ENCODE measurements at regions not wholly inside any gene's neighbourhood (a gene's known extent, or its start where the extent isn't known, plus 50 kb on each side); places are given as distances from the start of the nearest gene placed in this dataset.

DNA sequence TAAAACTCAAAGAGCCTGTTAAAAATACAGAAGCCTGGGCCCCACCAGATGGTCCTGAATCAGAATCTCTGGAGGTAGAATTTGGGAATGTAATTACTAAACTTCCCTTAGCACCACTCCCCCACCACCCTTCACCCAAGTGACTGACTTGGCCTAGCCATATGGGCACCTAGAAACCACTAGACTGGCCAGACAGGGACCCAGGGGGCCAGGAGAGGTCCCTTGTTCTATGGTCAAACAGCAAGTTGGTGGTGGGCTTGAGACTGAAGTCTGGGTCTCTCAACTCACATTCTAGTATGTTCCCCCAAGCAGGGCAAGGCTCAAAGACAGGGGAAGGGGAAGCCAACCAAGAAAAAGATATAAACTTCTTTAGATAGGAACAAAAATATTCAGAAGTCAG is 301.5 kb upstream of the TLE3 start:
- no peak overlapping the region for H4K5ac ChIP-seq (ENCODE audit: low read depth, low read length)
- H3K27me3 ChIP-seq (ENCODE audit: control insufficient read depth, insufficient read depth, low read length): peaks cover 73% of the 10 kb centered on the region
- no peak overlapping the region for H3K14ac ChIP-seq (replicated peaks; ENCODE audit: low read depth, low read length)
- no peak overlapping the region for H2AK5ac ChIP-seq (ENCODE audit: low read depth, low read length)
- no peak overlapping the region for H2AK9ac ChIP-seq (replicated peaks; ENCODE audit: low read depth, low read length, poor library complexity)
- H3K36me3 ChIP-seq (ENCODE audit: control insufficient read depth, insufficient read depth, low read length): no peaks in the 10 kb centered on the region
- no peak overlapping the region for H2BK120ac ChIP-seq (ENCODE audit: low read depth, low read length)
- ChIA-PET POLR2A (ENCODE audit: unreplicated experiment) (no interaction called here), CTCF (no interaction called here)
- H2BK5ac ChIP-seq (ENCODE audit: low read depth, low read length, poor library complexity, severe bottlenecking): no peak overlapping the region
- in situ Hi-C loops (cut with MboI; ENCODE audit: low sequenced_read_pairs) (no loop called here), dilution Hi-C loops (cut with HindIII; ENCODE audit: low sequenced_read_pairs, unreplicated experiment) (no loop called here), intact Hi-C loops (cut with micrococcal nuclease) (no loop called here)
- no peaks in the 10 kb centered on the region for H3K9me1 ChIP-seq (ENCODE audit: insufficient read depth, low read length)
- no peaks in the 10 kb centered on the region for H4K20me1 ChIP-seq (ENCODE audit: insufficient read depth, low read length)
- DNase-seq: no peak
- no TSS peak for BruUV-seq (replicated peaks)
- no peak overlapping the region for H2AFZ ChIP-seq (replicated peaks; ENCODE audit: low read length, poor library complexity)
- TF ChIP-seq RCOR1 (IDR thresholded peaks at IDR 0.05; ENCODE audit: insufficient replicate concordance, low read length) (no peak), MAZ (IDR thresholded peaks at IDR 0.05; ENCODE audit: borderline replicate concordance, low read depth, low read length) (no peak), CEBPB (IDR thresholded peaks at IDR 0.05; ENCODE audit: low read depth, low read length) (no peak), ELK1 (IDR thresholded peaks at IDR 0.05; ENCODE audit: borderline replicate concordance, low read depth, low read length) (no peak), MXI1 (IDR thresholded peaks at IDR 0.05; ENCODE audit: borderline replicate concordance, low read depth, low read length) (no peak), RAD21 (IDR thresholded peaks at IDR 0.05; ENCODE audit: low read length) (no peak)
- H2BK20ac ChIP-seq (ENCODE audit: low read depth, low read length): no peak overlapping the region
- H3K9me3 ChIP-seq (ENCODE audit: control insufficient read depth, insufficient read depth, low read length): no peaks in the 10 kb centered on the region
- no peak overlapping the region for H3K56ac ChIP-seq (ENCODE audit: extremely low read depth, insufficient read depth, low read length)
- no peak overlapping the region for H4K8ac ChIP-seq (ENCODE audit: low read depth in 2 of 2, low read length in 2 of 2)
- H3K23ac ChIP-seq (ENCODE audit: low read depth, low read length): no peak overlapping the region
- no peak overlapping the region for H3K9ac ChIP-seq (ENCODE audit: low read depth, low read length)
- H2BK15ac ChIP-seq (ENCODE audit: low read depth, low read length): no peak overlapping the region
- no peak overlapping the region for H3K4me2 ChIP-seq (ENCODE audit: low read depth, low read length)
- H3K18ac ChIP-seq (ENCODE audit: low read depth, low read length): no peak overlapping the region
- no peak overlapping the region for H3K4me3 ChIP-seq (ENCODE audit: insufficient read depth, low read depth, low read length)
- H3K79me1 ChIP-seq (ENCODE audit: low read depth in 1 of 2, low read length in 2 of 2): no peaks in the 10 kb centered on the region
- H3K27ac ChIP-seq (ENCODE audit: insufficient read depth, low read length): no peak overlapping the region
- ATAC-seq (ENCODE audit: low read depth): no peak
- no peak overlapping the region for H3K4ac ChIP-seq (ENCODE audit: low read depth, low read length)
- no peak overlapping the region for H4K91ac ChIP-seq (ENCODE audit: insufficient read depth, low read depth, low read length)
- no peaks in the 10 kb centered on the region for H3K4me1 ChIP-seq (ENCODE audit: control insufficient read depth, insufficient read depth, low read length)
